ENCODE measurements at regions not wholly inside any gene's neighbourhood (a gene's known extent, or its start where the extent isn't known, plus 50 kb on each side); places are given as distances from the start of the nearest gene placed in this dataset.

- no peak for DNase-seq (ENCODE audit: low read depth)
- TF ChIP-seq, protein P1, sequence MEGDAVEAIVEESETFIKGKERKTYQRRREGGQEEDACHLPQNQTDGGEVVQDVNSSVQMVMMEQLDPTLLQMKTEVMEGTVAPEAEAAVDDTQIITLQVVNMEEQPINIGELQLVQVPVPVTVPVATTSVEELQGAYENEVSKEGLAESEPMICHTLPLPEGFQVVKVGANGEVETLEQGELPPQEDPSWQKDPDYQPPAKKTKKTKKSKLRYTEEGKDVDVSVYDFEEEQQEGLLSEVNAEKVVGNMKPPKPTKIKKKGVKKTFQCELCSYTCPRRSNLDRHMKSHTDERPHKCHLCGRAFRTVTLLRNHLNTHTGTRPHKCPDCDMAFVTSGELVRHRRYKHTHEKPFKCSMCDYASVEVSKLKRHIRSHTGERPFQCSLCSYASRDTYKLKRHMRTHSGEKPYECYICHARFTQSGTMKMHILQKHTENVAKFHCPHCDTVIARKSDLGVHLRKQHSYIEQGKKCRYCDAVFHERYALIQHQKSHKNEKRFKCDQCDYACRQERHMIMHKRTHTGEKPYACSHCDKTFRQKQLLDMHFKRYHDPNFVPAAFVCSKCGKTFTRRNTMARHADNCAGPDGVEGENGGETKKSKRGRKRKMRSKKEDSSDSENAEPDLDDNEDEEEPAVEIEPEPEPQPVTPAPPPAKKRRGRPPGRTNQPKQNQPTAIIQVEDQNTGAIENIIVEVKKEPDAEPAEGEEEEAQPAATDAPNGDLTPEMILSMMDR (IDR thresholded peaks at IDR 0.05; ENCODE audit: insufficient read depth, low read depth, low read length), result no peak
- Histone ChIP-seq H3K36me3 (ENCODE audit: control insufficient read depth, insufficient read depth, low read length) (no peaks in the 10 kb centered on the region), H3K4me3 (ENCODE audit: low read depth, low read length) (no peak overlapping the region), H3K27me3 (ENCODE audit: control insufficient read depth, insufficient read depth, low read length) (no peaks in the 10 kb centered on the region)
- ChIA-PET POLR2A (no interaction called here), CTCF (no interaction called here)
Measured at GRCh38 chr11:105206633-105207032, 67.1 kb upstream of the CARD18 start.

DNA sequence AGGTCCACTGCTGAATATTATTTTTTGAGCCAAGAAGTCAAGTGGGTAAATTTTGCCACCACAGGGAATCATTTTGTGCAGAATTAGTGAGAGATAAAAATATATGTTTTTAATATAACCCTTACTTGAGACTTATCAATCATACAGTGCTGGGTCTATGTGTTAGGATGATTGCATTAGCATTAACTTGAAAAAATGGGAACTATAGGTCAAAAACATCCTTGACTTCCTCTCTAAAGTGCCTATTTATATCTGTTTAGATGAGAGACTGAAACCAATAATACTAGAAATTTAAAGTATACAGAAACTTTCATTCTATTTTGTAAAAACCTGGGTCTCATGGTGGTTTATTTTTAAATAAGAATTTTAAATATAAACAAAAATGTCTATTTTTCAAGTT lies 65.1 kb upstream of the CARD18 start:
- Histone ChIP-seq H3K36me3 (ENCODE audit: control insufficient read depth, insufficient read depth, low read length) (no peaks in the 10 kb centered on the region), H3K4me3 (ENCODE audit: low read depth, low read length) (no peak overlapping the region), H3K27me3 (ENCODE audit: control insufficient read depth, insufficient read depth, low read length) (no peaks in the 10 kb centered on the region)
- DNase-seq (ENCODE audit: low read depth), result no peak
- TF ChIP-seq, protein P1 (IDR thresholded peaks at IDR 0.05; ENCODE audit: insufficient read depth, low read depth, low read length), result no peak
- ChIA-PET POLR2A (no interaction called here), CTCF (interaction anchor here (0.6 kb wide), 1 partner anchor 1181 kb away, joined by 3 read pairs; no protein-coding TSS in a partner anchor)

GRCh38 chr11:105203569-105204240 lies 64.1 kb upstream of the CARD18 start:
- ChIA-PET POLR2A (no interaction called here), CTCF (interaction anchor here (0.6 kb wide), 1 partner anchor 1181 kb away, joined by 3 read pairs; no protein-coding TSS in a partner anchor)
- Histone ChIP-seq H3K4me3 (ENCODE audit: low read depth, low read length) (no peak overlapping the region), H3K36me3 (ENCODE audit: control insufficient read depth, insufficient read depth, low read length) (no peaks in the 10 kb centered on the region), H3K27me3 (ENCODE audit: control insufficient read depth, insufficient read depth, low read length) (no peaks in the 10 kb centered on the region)
- TF ChIP-seq, protein P1 (IDR thresholded peaks at IDR 0.05; ENCODE audit: insufficient read depth, low read depth, low read length), result no peak
- no peak for DNase-seq (ENCODE audit: low read depth)

GRCh38 chr11:105202844-105203548 lies 63.4 kb upstream of the CARD18 start:
- TF ChIP-seq, protein P1 (IDR thresholded peaks at IDR 0.05; ENCODE audit: insufficient read depth, low read depth, low read length), result no peak
- DNase-seq (ENCODE audit: low read depth), result no peak
- ChIA-PET CTCF (interaction anchor here (1.1 kb wide), 1 partner anchor 11 kb away, joined by 3 read pairs; no protein-coding TSS in a partner anchor), POLR2A (no interaction called here)
- H3K36me3 ChIP-seq (ENCODE audit: control insufficient read depth, insufficient read depth, low read length), result no peaks in the 10 kb centered on the region
- no peak overlapping the region for H3K4me3 ChIP-seq (ENCODE audit: low read depth, low read length)
- no peaks in the 10 kb centered on the region for H3K27me3 ChIP-seq (ENCODE audit: control insufficient read depth, insufficient read depth, low read length)

DNA sequence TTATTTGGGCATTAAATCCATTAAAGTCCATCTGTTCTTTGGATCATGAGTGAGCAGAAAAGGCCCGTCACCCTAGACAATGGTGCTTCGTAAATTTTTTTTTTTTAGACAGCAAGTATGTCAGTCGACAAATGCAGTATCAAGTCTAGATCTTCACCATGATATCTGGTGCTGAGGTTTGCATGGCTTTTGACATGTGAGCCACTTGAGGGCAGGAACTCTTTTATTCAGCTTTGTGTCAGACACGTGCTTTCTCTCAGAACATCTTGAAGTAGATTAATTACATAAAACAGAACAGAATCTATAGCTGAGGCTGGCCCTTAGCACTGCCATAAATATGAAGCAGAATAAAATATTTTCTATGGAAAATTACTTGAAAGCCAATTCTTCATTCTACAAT lies 62.9 kb upstream of the CARD18 start:
- no peaks in the 10 kb centered on the region for H3K27me3 ChIP-seq (ENCODE audit: control insufficient read depth, insufficient read depth, low read length)
- TF ChIP-seq, protein P1 (IDR thresholded peaks at IDR 0.05; ENCODE audit: insufficient read depth, low read depth, low read length), result no peak
- ChIA-PET POLR2A (no interaction called here), CTCF (interaction anchor here (1.1 kb wide), 1 partner anchor 11 kb away, joined by 3 read pairs; no protein-coding TSS in a partner anchor)
- H3K4me3 ChIP-seq (ENCODE audit: low read depth, low read length), result no peak overlapping the region
- DNase-seq (ENCODE audit: low read depth), result no peak
- no peaks in the 10 kb centered on the region for H3K36me3 ChIP-seq (ENCODE audit: control insufficient read depth, insufficient read depth, low read length)

All from BJ (cell line).